AG10803 (cell line): ENCODE measurements at regions not wholly inside any gene's neighbourhood (a gene's known extent, or its start where the extent isn't known, plus 50 kb on each side); places are given as distances from the start of the nearest gene placed in this dataset.
A peak's percentile ranks its signal among the peaks of the same experiment; 100 is the strongest.

ENCODE experiments used
- DNase-seq: peaks from one replicate; pipeline ENCODE4 v3.0.0; 2010; ENCODE audit warnings: low read depth
- H3K4me3 ChIP-seq: 2 replicates; pipeline ENCODE4 v1.5.1; 2011; ENCODE audit warnings: mild to moderate bottlenecking, low read length, control low read depth
- CTCF ChIP-seq: conservative IDR thresholded peaks from 2 replicates; pipeline ENCODE4 v1.5.1; 2011; ENCODE audit warnings: mild to moderate bottlenecking, low read length, control low read depth, inconsistent platforms

- TF ChIP-seq CTCF, result no peak
- H3K4me3 ChIP-seq, result no peak overlapping the region
- DNase-seq, result peak; percentile 78
Observed at GRCh38 chr17:71208111-71208704, 912.6 kb upstream of the SOX9 start.

- no peak for TF ChIP-seq CTCF
- no peak for DNase-seq
- no peak overlapping the region for H3K4me3 ChIP-seq
Observed at GRCh38 chr17:71213936-71214335, 906.9 kb upstream of the SOX9 start.

GRCh38 chr17:71217769-71218168 is 903.1 kb upstream of the SOX9 start:
- no peak for TF ChIP-seq CTCF
- H3K4me3 ChIP-seq, result no peak overlapping the region
- no peak for DNase-seq

- no peak for DNase-seq
- no peak for TF ChIP-seq CTCF
- no peak overlapping the region for H3K4me3 ChIP-seq
Observed at GRCh38 chr17:71224824-71225575, 895.8 kb upstream of the SOX9 start.

- no peak for TF ChIP-seq CTCF
- H3K4me3 ChIP-seq, result no peak overlapping the region
- DNase-seq, result no peak
Observed at GRCh38 chr17:71227841-71228240, 893.0 kb upstream of the SOX9 start.

- DNase-seq, result peak; percentile 2
- no peak overlapping the region for H3K4me3 ChIP-seq
- TF ChIP-seq CTCF, result no peak
Observed at GRCh38 chr17:71229070-71229469, 891.8 kb upstream of the SOX9 start.
